Skeletal muscle tissue (tissue), 3 donors: ENCODE measurements at regions not wholly inside any gene's neighbourhood (a gene's known extent, or its start where the extent isn't known, plus 50 kb on each side); places are given as distances from the start of the nearest gene placed in this dataset.

ENCODE experiments used
- H3K27ac ChIP-seq: one replicate; pipeline ENCODE4 v1.7.0; 2013; ENCODE audit warnings: mild to moderate bottlenecking, low read depth, low read length, inconsistent platforms
- H3K27me3 ChIP-seq, 3 donors: one replicate each; pipeline ENCODE4 v1.7.0; 2013; ENCODE audit warnings: low read length in 3 of 3; ENCODE audit not compliant: control insufficient read depth in 3 of 3, insufficient read depth in 3 of 3
- H3K36me3 ChIP-seq, 3 donors: one replicate each; pipeline ENCODE4 v1.7.0; 2013; ENCODE audit warnings: low read length in 3 of 3; ENCODE audit not compliant: control insufficient read depth in 3 of 3, insufficient read depth in 3 of 3
- H3K4me1 ChIP-seq, 3 donors: one replicate each; pipeline ENCODE4 v1.7.0; 2013; ENCODE audit warnings: low read length in 3 of 3, mild to moderate bottlenecking in 3 of 3; ENCODE audit not compliant: control insufficient read depth in 3 of 3, insufficient read depth in 3 of 3
- H3K4me3 ChIP-seq, 3 donors: one replicate each; pipeline ENCODE4 v1.7.0; 2013; ENCODE audit warnings: low read length in 3 of 3
- H3K9ac ChIP-seq, 3 donors: one replicate each; pipeline ENCODE4 v1.7.0; 2013; ENCODE audit warnings: low read length in 3 of 3, mild to moderate bottlenecking in 3 of 3, moderate library complexity in 2 of 3, low read depth in 1 of 3
- H3K9me3 ChIP-seq, 3 donors: one replicate each; pipeline ENCODE4 v1.7.0; 2013; ENCODE audit warnings: low read length in 3 of 3; ENCODE audit not compliant: control insufficient read depth in 3 of 3
- donor health status: Osteomylitis.

- no peak overlapping the region for H3K27ac ChIP-seq
- no peak overlapping the region for H3K4me3 ChIP-seq
- no peak overlapping the region for H3K9ac ChIP-seq
- H3K36me3 ChIP-seq = no peaks in the 10 kb centered on the region
- peaks cover 0 to 8% (median 0%) of the 10 kb centered on the region in 3 donors for H3K9me3 ChIP-seq
- no peaks in the 10 kb centered on the region for H3K27me3 ChIP-seq
- no peaks in the 10 kb centered on the region for H3K4me1 ChIP-seq
These were observed 58.6 kb downstream of the LIG4 start for GRCh38 chr13:108156749-108157148.

GRCh38 chr13:108155185-108156106, 59.9 kb downstream of the LIG4 start:
- Histone ChIP-seq H3K9me3 (peaks cover 0 to 8% (median 0%) of the 10 kb centered on the region in 3 donors), H3K27me3 (no peaks in the 10 kb centered on the region), H3K36me3 (no peaks in the 10 kb centered on the region), H3K4me3 (no peak overlapping the region), H3K4me1 (no peaks in the 10 kb centered on the region), H3K27ac (no peak overlapping the region), H3K9ac (no peak overlapping the region)

- Histone ChIP-seq H3K4me1 (no peaks in the 10 kb centered on the region), H3K9me3 (peaks cover 0 to 8% (median 0%) of the 10 kb centered on the region in 3 donors), H3K9ac (no peak overlapping the region), H3K36me3 (no peaks in the 10 kb centered on the region), H3K27ac (no peak overlapping the region), H3K27me3 (no peaks in the 10 kb centered on the region), H3K4me3 (no peak overlapping the region)
These were observed 60.9 kb downstream of the LIG4 start for GRCh38 chr13:108154421-108154858.

- no peaks in the 10 kb centered on the region for H3K27me3 ChIP-seq
- H3K27ac ChIP-seq = no peak overlapping the region
- no peak overlapping the region for H3K9ac ChIP-seq
- no peaks in the 10 kb centered on the region for H3K36me3 ChIP-seq
- H3K9me3 ChIP-seq = no peaks in the 10 kb centered on the region
- no peaks in the 10 kb centered on the region for H3K4me1 ChIP-seq
- H3K4me3 ChIP-seq = no peak overlapping the region
These were observed 68.7 kb downstream of the LIG4 start for GRCh38 chr13:108146642-108147041.

- H3K9me3 ChIP-seq = no peaks in the 10 kb centered on the region
- H3K27ac ChIP-seq = no peak overlapping the region
These were observed 72.5 kb downstream of the LIG4 start for GRCh38 chr13:108142702-108143436.

GRCh38 chr13:108137176-108137575, 78.2 kb downstream of the LIG4 start:
- no peaks in the 10 kb centered on the region for H3K9me3 ChIP-seq
- H3K27me3 ChIP-seq = peaks cover 0 to 3% (median 0%) of the 10 kb centered on the region in 3 donors
- no peak overlapping the region for H3K27ac ChIP-seq
- H3K9ac ChIP-seq = no peak overlapping the region
- H3K4me1 ChIP-seq = no peaks in the 10 kb centered on the region
- no peak overlapping the region for H3K4me3 ChIP-seq
- no peaks in the 10 kb centered on the region for H3K36me3 ChIP-seq

More at GRCh38 chr13:108142702-108143436, 72.5 kb downstream of the LIG4 start:
- Histone ChIP-seq H3K4me3 (no peak overlapping the region), H3K27me3 (peaks cover 0 to 3% (median 0%) of the 10 kb centered on the region in 3 donors), H3K4me1 (no peaks in the 10 kb centered on the region), H3K9ac (no peak overlapping the region), H3K36me3 (no peaks in the 10 kb centered on the region)

GRCh38 chr13:108127406-108127805, 87.9 kb downstream of the LIG4 start:
- H3K9me3 ChIP-seq = no peaks in the 10 kb centered on the region
- no peak overlapping the region for H3K27ac ChIP-seq

GRCh38 chr13:108126056-108126455, 89.3 kb downstream of the LIG4 start:
- no peaks in the 10 kb centered on the region for H3K4me1 ChIP-seq
- H3K4me3 ChIP-seq = no peak overlapping the region
- H3K9me3 ChIP-seq = no peaks in the 10 kb centered on the region
- no peak overlapping the region for H3K9ac ChIP-seq
- no peaks in the 10 kb centered on the region for H3K36me3 ChIP-seq
- no peaks in the 10 kb centered on the region for H3K27me3 ChIP-seq
- no peak overlapping the region for H3K27ac ChIP-seq

More at GRCh38 chr13:108127406-108127805, 87.9 kb downstream of the LIG4 start:
- Histone ChIP-seq H3K9ac (no peak overlapping the region), H3K4me3 (no peak overlapping the region), H3K36me3 (no peaks in the 10 kb centered on the region), H3K4me1 (no peaks in the 10 kb centered on the region), H3K27me3 (no peaks in the 10 kb centered on the region)

- Histone ChIP-seq H3K27me3 (no peaks in the 10 kb centered on the region), H3K4me1 (no peaks in the 10 kb centered on the region), H3K9me3 (no peaks in the 10 kb centered on the region), H3K9ac (no peak overlapping the region), H3K4me3 (no peak overlapping the region), H3K36me3 (no peaks in the 10 kb centered on the region), H3K27ac (no peak overlapping the region)
These were observed 93.9 kb downstream of the LIG4 start for GRCh38 chr13:108121406-108121805.

GRCh38 chr13:108120856-108121255, 94.5 kb downstream of the LIG4 start:
- no peaks in the 10 kb centered on the region for H3K27me3 ChIP-seq
- no peak overlapping the region for H3K9ac ChIP-seq
- H3K36me3 ChIP-seq = no peaks in the 10 kb centered on the region
- no peaks in the 10 kb centered on the region for H3K9me3 ChIP-seq
- H3K27ac ChIP-seq = no peak overlapping the region
- no peak overlapping the region for H3K4me3 ChIP-seq
- H3K4me1 ChIP-seq = no peaks in the 10 kb centered on the region
